GM21717 (cell line): ENCODE measurements at regions not wholly inside any gene's neighbourhood (a gene's known extent, or its start where the extent isn't known, plus 50 kb on each side); places are given as distances from the start of the nearest gene placed in this dataset.

Source experiments
- ATAC-seq: cut with Tn5 transposase; IDR thresholded peaks from one replicate; pipeline ENCODE4 v1.9.1; 2021; ENCODE audit warnings: mild to moderate bottlenecking, moderate library complexity; ENCODE audit not compliant: unreplicated experiment

- ATAC-seq: no peak
Measured at GRCh38 chr4:79492148-79492547, 84.1 kb upstream of the GK2 start.

GRCh38 chr4:79489506-79489905 lies 81.5 kb upstream of the GK2 start:
- ATAC-seq: no peak

- no peak for ATAC-seq
Measured at GRCh38 chr4:79476196-79476595, 68.2 kb upstream of the GK2 start.

- no peak for ATAC-seq
Measured at GRCh38 chr4:79473439-79473724, 65.4 kb upstream of the GK2 start.

- no peak for ATAC-seq
Measured at GRCh38 chr4:79472693-79473438, 64.8 kb upstream of the GK2 start.

- no peak for ATAC-seq
Measured at GRCh38 chr4:79472036-79472435, 64.0 kb upstream of the GK2 start.

- ATAC-seq: no peak
Measured at GRCh38 chr4:79471309-79471708, 63.3 kb upstream of the GK2 start.

- ATAC-seq: no peak
Measured at GRCh38 chr4:79467246-79467932, 59.4 kb upstream of the GK2 start.

- ATAC-seq: no peak
Measured at GRCh38 chr4:79466621-79467020, 58.6 kb upstream of the GK2 start.
